Mucosa of rectum (tissue), 2 donors: ENCODE measurements at regions not wholly inside any gene's neighbourhood (a gene's known extent, or its start where the extent isn't known, plus 50 kb on each side); places are given as distances from the start of the nearest gene placed in this dataset.

Source experiments
- H3K27ac ChIP-seq, 2 donors: one replicate each; pipeline ENCODE4 v1.7.0; 2013; ENCODE audit warnings: inconsistent platforms in 2 of 2, low read depth in 2 of 2, low read length in 2 of 2
- H3K27me3 ChIP-seq, 2 donors: one replicate each; pipeline ENCODE4 v1.7.0; 2013; ENCODE audit warnings: low read length in 2 of 2; ENCODE audit not compliant: control insufficient read depth in 2 of 2, insufficient read depth in 2 of 2
- H3K36me3 ChIP-seq, 2 donors: one replicate each; pipeline ENCODE4 v1.7.0; 2013; ENCODE audit warnings: low read length in 2 of 2; ENCODE audit not compliant: control insufficient read depth in 2 of 2, insufficient read depth in 2 of 2
- H3K4me1 ChIP-seq, 2 donors: one replicate each; pipeline ENCODE4 v1.7.0; 2013; ENCODE audit warnings: low read length in 2 of 2, mild to moderate bottlenecking in 1 of 2; ENCODE audit not compliant: control insufficient read depth in 2 of 2, insufficient read depth in 2 of 2
- H3K4me3 ChIP-seq, 2 donors: one replicate each; pipeline ENCODE4 v1.7.0; 2013; ENCODE audit warnings: low read length in 2 of 2
- H3K9ac ChIP-seq, 2 donors: one replicate each; pipeline ENCODE4 v1.7.0; 2013; ENCODE audit warnings: low read length in 2 of 2, low read depth in 1 of 2, mild to moderate bottlenecking in 1 of 2
- H3K9me3 ChIP-seq, 2 donors: one replicate each; pipeline ENCODE4 v1.7.0; 2013; ENCODE audit warnings: low read length in 2 of 2; ENCODE audit not compliant: control insufficient read depth in 2 of 2
- donor health status: healthy.
- donor health status: Normal muscosa, but diverticular disease.

DNA sequence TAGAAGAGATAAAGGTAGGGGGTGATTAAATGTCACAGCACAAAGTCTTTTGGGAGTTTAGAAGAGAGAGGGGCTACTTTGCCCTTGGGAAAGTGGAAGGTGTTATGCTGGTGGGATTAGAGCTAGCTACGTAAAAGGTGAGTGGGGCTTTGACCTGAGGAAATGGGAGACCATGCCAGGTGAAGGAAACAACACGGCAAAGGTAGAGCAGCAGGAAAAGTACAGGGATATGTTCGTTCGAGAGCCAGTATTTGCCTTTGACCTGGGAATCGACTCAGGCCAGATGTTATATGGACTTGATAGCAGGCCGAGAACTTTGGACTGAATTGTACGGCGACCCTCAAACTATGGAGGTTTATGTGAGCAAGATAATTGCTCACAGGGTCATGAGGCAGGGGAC is 55.7 kb upstream of the ACKR3 start:
- H3K9ac ChIP-seq = no peak overlapping the region
- no peaks in the 10 kb centered on the region for H3K4me1 ChIP-seq
- H3K27me3 ChIP-seq = no peaks in the 10 kb centered on the region
- H3K36me3 ChIP-seq = no peaks in the 10 kb centered on the region
- no peak overlapping the region for H3K4me3 ChIP-seq
- H3K27ac ChIP-seq = no peak overlapping the region
- H3K9me3 ChIP-seq = no peaks in the 10 kb centered on the region

- H3K36me3 ChIP-seq = no peaks in the 10 kb centered on the region
- no peaks in the 10 kb centered on the region for H3K9me3 ChIP-seq
- no peaks in the 10 kb centered on the region for H3K27me3 ChIP-seq
- H3K9ac ChIP-seq = no peak overlapping the region
- H3K4me1 ChIP-seq = no peaks in the 10 kb centered on the region
- no peak overlapping the region for H3K4me3 ChIP-seq
- H3K27ac ChIP-seq = no peak overlapping the region
Observed at GRCh38 chr2:236516708-236517107, 52.9 kb upstream of the ACKR3 start.

- H3K27ac ChIP-seq = no peak overlapping the region
- no peaks in the 10 kb centered on the region for H3K9me3 ChIP-seq
- H3K27me3 ChIP-seq = no peaks in the 10 kb centered on the region
- no peaks in the 10 kb centered on the region for H3K4me1 ChIP-seq
- no peaks in the 10 kb centered on the region for H3K36me3 ChIP-seq
- no peak overlapping the region for H3K4me3 ChIP-seq
- H3K9ac ChIP-seq = no peak overlapping the region
Observed at GRCh38 chr2:236517251-236518031, 52.2 kb upstream of the ACKR3 start.
